ENCODE measurements at regions not wholly inside any gene's neighbourhood (a gene's known extent, or its start where the extent isn't known, plus 50 kb on each side); places are given as distances from the start of the nearest gene placed in this dataset.

- Histone ChIP-seq H3K4me3 (no peak overlapping the region), H3K9me2 (ENCODE audit: insufficient read depth) (peaks cover 12% of the 10 kb centered on the region; the same call in 1 of the 2 replicates), H3K4me1 (ENCODE audit: insufficient read depth) (no peaks in the 10 kb centered on the region), H3K4me2 (no peak overlapping the region), H3K27ac (ENCODE audit: low read depth) (no peak overlapping the region), H4K20me1 (replicated peaks; ENCODE audit: insufficient read depth) (no peaks in the 10 kb centered on the region), H3K27me3 (ENCODE audit: insufficient read depth) (no peaks in the 10 kb centered on the region), H3K36me3 (ENCODE audit: insufficient read depth) (no peaks in the 10 kb centered on the region), H2AFZ (no peak overlapping the region), H3K79me2 (replicated peaks; ENCODE audit: insufficient read depth) (no peaks in the 10 kb centered on the region), H3F3A (replicated peaks; ENCODE audit: low read depth) (no peaks in the 10 kb centered on the region)
- Mint-ChIP-seq H3K9me3 (no peaks in the 10 kb centered on the region), H3K27ac (no peak overlapping the region), H3K4me3 (no peak overlapping the region), H3K4me1 (peaks cover 9% of the 10 kb centered on the region; the same call in 2 of the 3 replicates), H3K36me3 (ENCODE audit: low read depth) (no peaks in the 10 kb centered on the region), H3K27me3 (ENCODE audit: insufficient read depth, low read depth, poor library complexity) (peaks cover 1% of the 10 kb centered on the region)
- DNase-seq (ENCODE audit: low spot score) (no peak), ATAC-seq (no peak)
- TF ChIP-seq CTCF (conservative IDR thresholded peaks at IDR 0.05; ENCODE audit: low read depth in 2 of 2) (no peak), NANOG (IDR thresholded peaks at IDR 0.05; ENCODE audit: borderline replicate concordance) (no peak), ETS1 (IDR thresholded peaks at IDR 0.05) (no peak), ZNF331 (CRISPR knock-in tag; IDR thresholded peaks at IDR 0.05; ENCODE audit: low read depth) (no peak), CREB1 (CRISPR knock-in tag; IDR thresholded peaks at IDR 0.05; ENCODE audit: low read depth) (no peak), STAT1 (IDR thresholded peaks at IDR 0.05; ENCODE audit: unreplicated experiment) (no peak), ZNF114 (CRISPR knock-in tag; IDR thresholded peaks at IDR 0.05) (no peak), EZH2phosphoT487 (IDR thresholded peaks at IDR 0.05; ENCODE audit: unreplicated experiment) (no peak), POLR2AphosphoS5 (IDR thresholded peaks at IDR 0.05; ENCODE audit: low read depth) (no peak), REST (IDR thresholded peaks at IDR 0.05; ENCODE audit: unreplicated experiment) (no peak), JUNB (IDR thresholded peaks at IDR 0.05; ENCODE audit: unreplicated experiment) (no peak), EZH2 (IDR thresholded peaks at IDR 0.05; ENCODE audit: low read depth, unreplicated experiment) (no peak), ZNF462 (CRISPR knock-in tag; IDR thresholded peaks at IDR 0.05) (no peak)
These were observed 86.3 kb upstream of the PIK3CG start for GRCh38 chr7:106778656-106779250.

All from GM23338 (cell line).